ENCODE measurements at regions not wholly inside any gene's neighbourhood (a gene's known extent, or its start where the extent isn't known, plus 50 kb on each side); places are given as distances from the start of the nearest gene placed in this dataset.

DNA sequence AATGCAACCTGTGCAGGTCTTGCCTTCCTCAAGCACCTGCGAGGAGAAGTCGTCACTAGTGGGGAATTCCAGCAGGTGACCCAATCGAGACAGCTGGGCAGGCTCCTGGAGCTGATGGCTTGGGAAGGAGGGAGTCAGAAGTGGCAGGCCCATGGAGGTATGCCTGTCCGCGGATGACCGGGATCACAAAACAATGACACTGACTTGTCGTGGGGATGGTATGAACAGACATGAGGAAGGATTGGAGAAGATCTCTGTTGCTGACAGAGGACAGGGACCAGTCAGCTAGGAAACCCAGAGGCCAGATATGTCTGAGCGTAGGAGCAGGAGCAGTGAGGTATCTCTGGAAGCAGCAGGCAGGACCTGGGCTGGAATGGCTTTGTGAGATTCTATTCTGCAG lies 233.3 kb downstream of the SOX9 start:
- Histone ChIP-seq H3K36me3 (ENCODE audit: insufficient read depth, low read length) (no peaks in the 10 kb centered on the region), H3F3A (ENCODE audit: low read depth) (no peaks in the 10 kb centered on the region), H3K4me1 (ENCODE audit: insufficient read depth, low read length, poor library complexity, severe bottlenecking) (no peaks in the 10 kb centered on the region), H3K4me2 (ENCODE audit: low read depth, low read length, poor library complexity, severe bottlenecking) (no peak overlapping the region), H2AFZ (ENCODE audit: low read length) (no peak overlapping the region), H3K79me2 (ENCODE audit: insufficient read depth, low read length) (no peaks in the 10 kb centered on the region), H3K27me3 (ENCODE audit: insufficient read depth, low read length, poor library complexity, severe bottlenecking) (no peaks in the 10 kb centered on the region), H4K20me1 (ENCODE audit: insufficient read depth, low read length, poor library complexity, severe bottlenecking) (no peaks in the 10 kb centered on the region), H3K9me3 (ENCODE audit: insufficient read depth, low read depth, low read length) (peaks cover 6% of the 10 kb centered on the region; the same call in 1 of the 2 replicates), H3K9ac (ENCODE audit: low read depth, low read length, poor library complexity, severe bottlenecking) (no peak overlapping the region), H3K9me2 (replicated peaks; ENCODE audit: low read depth, low read length) (no peaks in the 10 kb centered on the region), H3K4me3 (ENCODE audit: low read length, poor library complexity, severe bottlenecking) (no peak overlapping the region)
- TF ChIP-seq EZH2phosphoT487 (IDR thresholded peaks at IDR 0.05; ENCODE audit: borderline replicate concordance): no peak
- TF ChIP-seq, protein P1, sequence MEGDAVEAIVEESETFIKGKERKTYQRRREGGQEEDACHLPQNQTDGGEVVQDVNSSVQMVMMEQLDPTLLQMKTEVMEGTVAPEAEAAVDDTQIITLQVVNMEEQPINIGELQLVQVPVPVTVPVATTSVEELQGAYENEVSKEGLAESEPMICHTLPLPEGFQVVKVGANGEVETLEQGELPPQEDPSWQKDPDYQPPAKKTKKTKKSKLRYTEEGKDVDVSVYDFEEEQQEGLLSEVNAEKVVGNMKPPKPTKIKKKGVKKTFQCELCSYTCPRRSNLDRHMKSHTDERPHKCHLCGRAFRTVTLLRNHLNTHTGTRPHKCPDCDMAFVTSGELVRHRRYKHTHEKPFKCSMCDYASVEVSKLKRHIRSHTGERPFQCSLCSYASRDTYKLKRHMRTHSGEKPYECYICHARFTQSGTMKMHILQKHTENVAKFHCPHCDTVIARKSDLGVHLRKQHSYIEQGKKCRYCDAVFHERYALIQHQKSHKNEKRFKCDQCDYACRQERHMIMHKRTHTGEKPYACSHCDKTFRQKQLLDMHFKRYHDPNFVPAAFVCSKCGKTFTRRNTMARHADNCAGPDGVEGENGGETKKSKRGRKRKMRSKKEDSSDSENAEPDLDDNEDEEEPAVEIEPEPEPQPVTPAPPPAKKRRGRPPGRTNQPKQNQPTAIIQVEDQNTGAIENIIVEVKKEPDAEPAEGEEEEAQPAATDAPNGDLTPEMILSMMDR (conservative IDR thresholded peaks at IDR 0.05; ENCODE audit: low read length): no peak

DNA sequence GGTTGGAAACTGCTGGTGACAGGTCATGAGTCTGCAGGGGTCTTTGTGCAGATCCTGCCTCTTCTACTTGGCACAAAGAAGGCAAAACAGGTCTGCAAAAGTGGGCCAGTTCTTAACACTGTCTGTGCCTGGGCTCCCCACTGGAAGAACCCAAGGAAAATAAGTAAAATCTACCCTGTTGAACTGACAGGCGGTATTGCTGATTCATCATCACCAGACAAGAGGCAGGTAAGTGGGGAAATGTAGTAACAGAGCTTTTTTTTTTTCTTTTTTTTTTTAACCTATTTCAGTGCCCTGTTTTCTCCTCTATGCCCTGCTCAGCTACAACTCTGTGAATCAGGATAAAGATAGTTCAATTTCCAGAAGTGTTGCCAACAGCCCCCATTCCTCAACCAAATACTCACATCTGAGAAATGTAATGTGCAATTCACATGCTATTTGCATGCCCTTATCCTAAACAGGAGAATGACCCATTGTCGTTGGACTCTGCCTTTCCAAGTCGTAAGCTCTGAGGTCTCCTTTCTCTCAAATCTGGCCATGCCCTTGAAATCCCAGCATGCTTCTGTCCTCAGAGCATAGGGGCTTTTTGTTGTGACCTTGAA lies 237.0 kb downstream of the SOX9 start:
- Histone ChIP-seq H3K4me2 (ENCODE audit: low read depth, low read length, poor library complexity, severe bottlenecking) (no peak overlapping the region), H3K4me1 (ENCODE audit: insufficient read depth, low read length, poor library complexity, severe bottlenecking) (no peaks in the 10 kb centered on the region), H3K9me2 (replicated peaks; ENCODE audit: low read depth, low read length) (no peaks in the 10 kb centered on the region), H2AFZ (ENCODE audit: low read length) (no peak overlapping the region), H3K79me2 (ENCODE audit: insufficient read depth, low read length) (no peaks in the 10 kb centered on the region), H3K9ac (ENCODE audit: low read depth, low read length, poor library complexity, severe bottlenecking) (no peak overlapping the region), H3K9me3 (ENCODE audit: insufficient read depth, low read depth, low read length) (peaks cover 6% of the 10 kb centered on the region; the same call in 1 of the 2 replicates), H3K4me3 (ENCODE audit: low read length, poor library complexity, severe bottlenecking) (no peak overlapping the region), H3F3A (ENCODE audit: low read depth) (no peaks in the 10 kb centered on the region), H3K27me3 (ENCODE audit: insufficient read depth, low read length, poor library complexity, severe bottlenecking) (no peaks in the 10 kb centered on the region), H4K20me1 (ENCODE audit: insufficient read depth, low read length, poor library complexity, severe bottlenecking) (no peaks in the 10 kb centered on the region), H3K36me3 (ENCODE audit: insufficient read depth, low read length) (no peaks in the 10 kb centered on the region)
- TF ChIP-seq EZH2phosphoT487 (IDR thresholded peaks at IDR 0.05; ENCODE audit: borderline replicate concordance): no peak
- TF ChIP-seq, protein P1 (conservative IDR thresholded peaks at IDR 0.05; ENCODE audit: low read length): no peak

DNA sequence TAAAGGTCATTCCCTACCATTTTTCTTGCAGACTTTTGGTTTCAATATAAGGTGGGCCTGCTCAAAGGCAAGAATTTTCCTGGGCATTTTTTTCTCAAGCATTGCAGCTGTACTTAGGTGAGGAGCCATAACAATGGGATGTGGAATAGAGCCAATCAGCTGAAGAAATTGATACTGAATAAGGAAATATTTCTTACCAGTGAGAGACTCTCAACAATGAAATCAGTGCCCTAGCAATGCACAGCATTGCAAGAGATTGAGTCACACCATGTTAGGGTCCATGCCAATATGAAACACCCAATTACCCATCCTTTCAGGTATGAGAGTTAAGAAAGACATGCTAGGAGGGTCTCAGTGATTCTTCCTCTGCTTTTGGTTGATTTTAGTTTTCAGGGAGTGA lies 237.6 kb downstream of the SOX9 start:
- H3K9ac ChIP-seq (ENCODE audit: low read depth, low read length, poor library complexity, severe bottlenecking): no peak overlapping the region
- H3K27me3 ChIP-seq (ENCODE audit: insufficient read depth, low read length, poor library complexity, severe bottlenecking): no peaks in the 10 kb centered on the region
- TF ChIP-seq EZH2phosphoT487 (IDR thresholded peaks at IDR 0.05; ENCODE audit: borderline replicate concordance): no peak
- TF ChIP-seq, protein P1 (conservative IDR thresholded peaks at IDR 0.05; ENCODE audit: low read length): no peak
- no peaks in the 10 kb centered on the region for H3K36me3 ChIP-seq (ENCODE audit: insufficient read depth, low read length)
- H3K4me3 ChIP-seq (ENCODE audit: low read length, poor library complexity, severe bottlenecking): no peak overlapping the region
- no peaks in the 10 kb centered on the region for H4K20me1 ChIP-seq (ENCODE audit: insufficient read depth, low read length, poor library complexity, severe bottlenecking)
- H3K9me2 ChIP-seq (replicated peaks; ENCODE audit: low read depth, low read length): no peaks in the 10 kb centered on the region
- no peaks in the 10 kb centered on the region for H3K4me1 ChIP-seq (ENCODE audit: insufficient read depth, low read length, poor library complexity, severe bottlenecking)
- H3K79me2 ChIP-seq (ENCODE audit: insufficient read depth, low read length): no peaks in the 10 kb centered on the region
- 0 out of 2 replicates have a peak, but pooled peaks cover 3% of the 10 kb centered on the region for H3K9me3 ChIP-seq (ENCODE audit: insufficient read depth, low read depth, low read length)
- no peak overlapping the region for H3K4me2 ChIP-seq (ENCODE audit: low read depth, low read length, poor library complexity, severe bottlenecking)
- no peak overlapping the region for H2AFZ ChIP-seq (ENCODE audit: low read length)
- H3F3A ChIP-seq (ENCODE audit: low read depth): no peaks in the 10 kb centered on the region

Measured in Loucy (cell line).